GM12892 (cell line): ENCODE measurements at regions not wholly inside any gene's neighbourhood (a gene's known extent, or its start where the extent isn't known, plus 50 kb on each side); places are given as distances from the start of the nearest gene placed in this dataset.

Source experiments
- DNase-seq: peaks from one replicate; pipeline ENCODE4 v3.0.0; 2011; ENCODE audit not compliant: insufficient read length
- FAIRE-seq: peaks from 2 replicates; lab custom pipeline; 2011; peaks lifted over from hg19 to GRCh38; lab: Jason Lieb, UNC
- POLR2A ChIP-seq: IDR thresholded peaks from 2 replicates; pipeline ENCODE4 v1.6.1; 2011; ENCODE audit warnings: low read depth, low read length, control low read depth
- POLR2AphosphoS5 ChIP-seq: IDR thresholded peaks from 2 replicates; pipeline ENCODE4 v1.6.1; 2011; ENCODE audit warnings: low read depth, low read length, control low read depth
- TAF1 ChIP-seq: IDR thresholded peaks from 2 replicates; pipeline ENCODE4 v1.6.1; 2011; ENCODE audit warnings: low read depth, mild to moderate bottlenecking, control low read depth, low read length, borderline replicate concordance

DNA sequence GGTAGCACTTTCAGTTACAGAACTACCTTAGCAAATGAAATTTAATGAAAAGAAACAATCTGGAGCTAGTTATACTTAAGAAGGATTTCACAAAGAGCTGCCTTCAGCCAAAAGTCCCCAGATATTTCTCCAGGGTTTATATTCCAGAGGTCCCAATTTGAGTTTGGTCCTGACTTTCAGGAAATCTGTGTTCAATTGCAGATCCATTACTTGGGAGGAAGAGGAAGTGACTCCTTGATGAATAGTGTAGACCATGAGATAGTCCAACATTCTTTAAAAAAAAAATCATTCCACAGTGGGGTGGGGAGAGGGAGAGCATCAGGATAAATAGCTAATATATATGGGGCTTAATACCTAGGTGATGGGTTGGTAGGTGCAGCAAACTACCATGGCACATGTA is 117.6 kb upstream of the ARHGAP20 start:
- no peak for TF ChIP-seq TAF1
- TF ChIP-seq POLR2A = no peak
- no peak for TF ChIP-seq POLR2AphosphoS5
- DNase-seq = no peak
- FAIRE-seq = no peak

DNA sequence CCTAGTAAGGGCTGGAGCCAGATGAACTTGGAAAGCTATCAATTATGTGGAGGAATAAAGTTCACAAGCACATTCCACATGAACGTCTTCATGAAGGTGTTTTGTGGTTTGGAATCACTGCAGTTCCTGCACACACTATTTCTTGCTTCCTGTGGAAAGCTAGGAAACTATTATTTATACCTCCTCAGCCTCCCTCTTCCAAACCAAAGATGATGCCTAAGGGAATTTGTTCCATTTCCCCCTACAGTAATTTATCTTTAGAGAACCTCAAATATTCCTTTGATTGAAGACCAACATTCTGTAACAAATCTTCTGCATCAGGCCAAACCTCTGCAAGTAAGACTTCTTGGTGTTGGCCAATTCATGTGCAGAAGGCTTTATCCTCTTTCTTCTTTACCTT is 115.8 kb upstream of the ARHGAP20 start:
- TF ChIP-seq POLR2A (no peak), POLR2AphosphoS5 (no peak), TAF1 (no peak)
- FAIRE-seq (no peak), DNase-seq (no peak)

DNA sequence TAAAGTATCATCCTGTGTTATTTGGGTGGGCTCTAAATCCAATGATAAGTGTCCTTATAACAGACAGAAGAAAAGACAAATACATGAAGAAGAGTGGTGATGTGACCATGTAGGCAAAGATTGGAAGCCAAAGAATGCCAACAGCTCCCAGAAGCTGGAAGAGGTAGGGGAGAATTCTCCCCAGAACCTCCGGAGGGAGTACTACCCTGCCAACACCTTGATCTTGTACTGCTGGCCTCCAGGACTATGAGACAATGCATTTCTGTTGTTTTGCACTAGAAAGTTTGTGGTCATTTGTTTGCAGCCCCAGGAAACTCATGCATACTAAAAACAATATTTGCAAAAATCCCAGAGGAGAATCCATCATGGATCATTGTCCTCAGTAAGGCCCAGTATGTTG is 115.0 kb upstream of the ARHGAP20 start:
- no peak for DNase-seq
- TF ChIP-seq TAF1 (no peak), POLR2AphosphoS5 (no peak), POLR2A (no peak)
- FAIRE-seq = no peak

DNA sequence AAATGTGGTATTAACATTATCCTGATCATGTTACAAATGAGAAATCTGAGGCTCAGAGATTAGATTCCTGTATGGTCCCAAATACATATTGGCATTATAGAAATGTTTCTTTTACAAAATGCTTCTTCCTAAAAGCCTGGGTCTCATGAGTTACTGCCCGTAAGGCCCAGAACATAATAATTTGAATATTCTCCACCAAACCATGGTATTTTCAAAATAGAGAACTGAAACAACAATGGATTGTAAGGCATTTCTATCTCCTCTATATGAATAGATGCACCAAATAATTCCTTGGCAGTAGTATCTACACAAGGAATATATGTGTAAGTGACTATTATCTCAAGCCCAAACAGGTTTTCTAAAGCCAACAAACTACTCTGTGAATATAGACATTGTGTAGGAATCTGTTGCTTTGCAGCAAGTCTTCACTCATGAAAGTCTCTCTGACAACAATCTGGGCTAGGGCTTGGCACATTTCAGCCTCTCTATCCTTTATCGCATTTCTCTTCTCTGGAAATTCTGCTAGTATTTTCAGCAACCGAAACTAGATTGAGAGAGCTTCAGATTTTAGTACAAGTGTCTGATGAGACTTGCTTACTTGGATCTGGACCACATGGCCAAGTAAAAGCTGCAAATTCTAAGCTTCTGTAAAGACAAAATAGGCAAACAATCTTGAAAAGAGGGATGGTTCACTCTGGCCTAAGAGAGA is 112.8 kb upstream of the ARHGAP20 start:
- DNase-seq (no peak), FAIRE-seq (no peak)
- TF ChIP-seq TAF1 = no peak
- no peak for TF ChIP-seq POLR2A
- no peak for TF ChIP-seq POLR2AphosphoS5

DNA sequence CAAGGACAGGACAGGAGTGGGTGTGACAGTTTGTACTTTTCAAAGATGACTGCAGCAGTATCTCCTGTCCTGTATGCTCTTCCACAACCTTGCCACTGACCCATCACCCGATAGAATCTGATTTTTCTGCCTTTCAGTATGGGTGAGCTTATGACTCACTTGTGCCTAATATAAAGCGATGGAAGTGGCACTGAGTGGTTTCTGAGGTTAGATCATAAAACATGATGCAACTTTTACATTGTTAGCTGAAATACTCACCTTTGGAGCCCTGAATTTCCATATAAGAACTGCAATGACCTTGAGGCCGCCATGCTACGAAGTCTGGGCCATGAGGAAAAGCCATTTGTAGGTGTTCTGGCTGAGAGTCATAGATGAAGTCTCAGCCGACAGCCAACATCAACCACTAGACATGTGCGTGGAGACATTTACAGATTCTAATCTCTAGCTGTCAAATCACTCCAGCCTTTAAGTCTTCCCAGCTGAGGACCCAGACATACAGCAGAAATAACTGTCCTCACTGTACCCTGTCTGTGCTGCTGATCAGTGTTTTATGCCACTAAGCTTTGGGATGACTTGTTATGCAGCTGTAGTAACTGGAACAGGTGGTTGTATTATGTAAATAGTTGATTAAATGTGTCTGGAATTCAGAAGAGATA is 105.9 kb upstream of the ARHGAP20 start:
- DNase-seq (no peak), FAIRE-seq (no peak)
- TF ChIP-seq TAF1 (no peak), POLR2AphosphoS5 (no peak), POLR2A (no peak)

DNA sequence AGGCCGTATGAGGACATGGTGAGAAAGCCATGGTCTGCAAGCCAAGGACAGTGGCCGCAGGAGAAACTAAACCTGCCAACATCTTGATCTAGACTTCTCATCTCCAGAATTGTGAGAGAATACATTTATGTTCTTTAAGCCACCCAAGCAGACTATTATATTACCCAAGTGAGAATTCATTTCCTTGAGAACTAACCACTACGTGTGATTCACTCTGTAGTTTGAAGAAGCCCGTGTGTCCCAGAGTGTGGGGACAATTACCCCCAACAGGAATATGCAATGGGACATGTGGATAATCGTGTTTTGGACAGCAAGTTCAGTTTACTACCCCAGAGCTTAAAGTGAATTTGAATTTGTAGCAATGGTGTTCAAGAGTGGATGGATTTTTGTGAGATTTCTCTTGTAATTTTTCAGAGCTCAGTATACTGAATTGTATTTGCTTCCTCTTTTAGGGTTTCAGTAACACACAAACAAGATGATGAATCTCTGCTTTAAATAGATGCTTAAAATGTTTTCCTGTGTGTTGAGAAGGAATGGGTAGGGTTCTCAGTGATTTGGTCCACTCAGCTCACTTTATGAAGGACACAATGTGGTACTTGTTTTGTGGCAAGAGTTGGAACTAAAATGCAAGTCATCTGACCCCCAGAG is 100.0 kb upstream of the ARHGAP20 start:
- DNase-seq (no peak), FAIRE-seq (no peak)
- TF ChIP-seq POLR2A (no peak), TAF1 (no peak), POLR2AphosphoS5 (no peak)

DNA sequence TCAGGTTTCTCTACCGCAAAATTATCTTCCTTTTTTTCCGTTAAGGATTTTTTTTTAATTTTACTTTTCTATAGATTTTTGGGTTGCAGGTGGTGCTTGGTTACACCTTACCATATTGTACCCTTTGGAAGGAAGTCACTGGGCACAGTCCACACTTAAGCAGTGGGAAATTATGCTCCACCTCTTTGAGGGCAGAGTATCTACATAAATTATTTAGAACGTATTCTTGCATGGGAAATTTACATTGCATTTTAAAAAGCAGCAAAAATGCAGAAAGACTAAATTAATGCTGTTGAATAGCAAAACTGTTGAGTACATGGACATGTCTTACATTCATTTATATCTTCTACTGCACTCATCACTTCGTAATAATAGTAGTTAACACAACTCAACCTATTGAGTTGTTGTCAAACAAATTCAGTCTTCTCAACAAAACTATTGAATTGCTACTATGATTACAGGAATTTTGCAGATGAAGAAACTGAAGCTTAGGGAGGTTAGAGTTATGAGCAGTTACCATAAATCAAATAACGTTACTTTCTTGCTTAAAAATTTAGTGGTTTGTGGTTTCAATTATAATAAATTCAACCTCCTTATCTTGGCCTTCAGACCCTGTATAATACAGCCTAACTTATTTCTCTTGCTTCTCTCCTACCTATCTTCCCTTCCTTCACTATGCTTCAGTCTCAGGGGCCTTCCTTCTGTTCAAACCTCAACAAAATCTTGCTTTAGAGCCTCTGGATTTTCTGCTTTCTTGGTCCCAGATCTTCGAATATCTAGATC is 97.4 kb upstream of the ARHGAP20 start:
- FAIRE-seq (no peak), DNase-seq (no peak)
- TF ChIP-seq POLR2AphosphoS5 = no peak
- no peak for TF ChIP-seq POLR2A
- TF ChIP-seq TAF1 = no peak

DNA sequence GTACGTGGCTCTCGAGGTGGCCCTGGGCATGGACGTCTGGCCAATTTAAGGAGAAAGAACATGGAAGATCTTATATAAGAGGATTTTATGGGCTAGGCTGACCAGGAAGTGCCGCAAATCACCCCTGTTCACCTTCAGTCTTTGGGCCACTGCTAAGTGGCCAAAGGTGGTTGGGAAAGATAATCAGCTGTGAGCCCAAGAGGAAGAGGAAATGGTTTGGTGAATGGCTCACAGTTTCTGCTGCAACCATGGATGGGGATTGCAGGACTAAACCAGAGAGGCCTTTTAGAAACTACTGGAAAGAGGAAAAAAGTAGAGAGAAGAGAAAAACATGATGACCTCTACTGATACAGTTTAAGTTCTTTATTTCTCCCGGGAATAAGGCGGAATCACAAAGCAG is 96.0 kb upstream of the ARHGAP20 start:
- FAIRE-seq (no peak), DNase-seq (no peak)
- no peak for TF ChIP-seq POLR2A
- no peak for TF ChIP-seq POLR2AphosphoS5
- TF ChIP-seq TAF1 = no peak

DNA sequence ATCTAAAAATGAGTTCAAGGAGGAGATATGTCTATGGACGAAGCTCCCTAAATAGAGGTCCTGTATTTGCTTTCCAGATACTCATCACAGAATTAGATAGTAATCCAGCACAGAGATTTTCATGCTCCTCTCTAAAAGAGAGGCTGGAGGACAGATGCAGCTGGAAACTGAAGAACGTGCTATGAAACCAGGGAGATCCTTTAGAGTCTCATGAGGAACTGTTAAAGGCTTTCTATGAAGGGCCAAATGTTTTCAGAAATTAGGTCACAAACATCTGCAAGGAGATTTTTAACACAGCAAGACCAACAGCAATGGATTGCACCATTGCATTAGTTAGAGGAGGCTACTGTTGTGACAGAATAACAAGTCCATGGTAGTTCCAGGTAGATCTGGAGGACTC is 95.6 kb upstream of the ARHGAP20 start:
- FAIRE-seq = no peak
- DNase-seq = no peak
- no peak for TF ChIP-seq POLR2A

DNA sequence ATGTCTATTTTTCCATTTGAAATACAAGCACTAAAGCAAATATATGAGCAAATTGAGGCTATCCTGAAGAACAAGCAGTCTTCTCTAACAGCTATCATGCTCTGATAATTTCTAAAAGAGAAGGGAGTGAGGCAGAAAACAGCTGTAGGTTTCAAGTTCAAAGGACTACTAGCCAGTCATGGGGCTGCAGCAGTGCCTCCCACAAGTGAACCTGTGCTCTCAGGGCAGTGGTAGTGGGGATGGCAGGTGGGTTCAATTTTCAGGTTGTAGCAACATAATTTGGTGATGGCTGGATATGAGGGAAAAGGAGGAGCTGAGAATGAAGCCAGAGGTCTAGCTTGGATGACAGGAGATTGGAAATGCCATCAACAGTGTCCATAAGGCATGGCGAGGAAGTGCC is 93.5 kb upstream of the ARHGAP20 start:
- FAIRE-seq (peak; percentile 27), DNase-seq (no peak)
- TF ChIP-seq POLR2A (no peak), POLR2AphosphoS5 (no peak), TAF1 (no peak)

DNA sequence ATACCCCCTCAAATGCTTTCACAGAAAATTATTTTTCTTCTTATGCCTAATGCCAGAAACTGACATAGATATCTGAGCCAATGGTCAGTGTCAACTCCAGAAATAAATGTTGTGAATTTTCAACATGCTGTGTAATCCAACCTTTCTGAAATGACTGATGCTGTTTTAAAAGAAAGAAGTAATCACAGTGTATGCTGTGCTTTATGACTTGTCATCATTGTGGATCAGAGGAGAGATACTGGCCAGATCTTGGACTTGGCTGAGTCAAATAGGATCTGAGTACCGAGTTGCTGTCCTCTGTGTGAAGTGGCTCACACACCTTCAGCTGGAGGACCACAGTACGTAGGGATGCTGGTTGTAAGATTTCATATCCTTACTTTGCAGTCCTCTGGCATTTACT is 89.9 kb upstream of the ARHGAP20 start:
- no peak for DNase-seq
- peak; percentile 75 for FAIRE-seq
- TF ChIP-seq POLR2A (no peak), POLR2AphosphoS5 (no peak), TAF1 (no peak)
